ENCODE measurements at regions not wholly inside any gene's neighbourhood (a gene's known extent, or its start where the extent isn't known, plus 50 kb on each side); places are given as distances from the start of the nearest gene placed in this dataset.

DNA sequence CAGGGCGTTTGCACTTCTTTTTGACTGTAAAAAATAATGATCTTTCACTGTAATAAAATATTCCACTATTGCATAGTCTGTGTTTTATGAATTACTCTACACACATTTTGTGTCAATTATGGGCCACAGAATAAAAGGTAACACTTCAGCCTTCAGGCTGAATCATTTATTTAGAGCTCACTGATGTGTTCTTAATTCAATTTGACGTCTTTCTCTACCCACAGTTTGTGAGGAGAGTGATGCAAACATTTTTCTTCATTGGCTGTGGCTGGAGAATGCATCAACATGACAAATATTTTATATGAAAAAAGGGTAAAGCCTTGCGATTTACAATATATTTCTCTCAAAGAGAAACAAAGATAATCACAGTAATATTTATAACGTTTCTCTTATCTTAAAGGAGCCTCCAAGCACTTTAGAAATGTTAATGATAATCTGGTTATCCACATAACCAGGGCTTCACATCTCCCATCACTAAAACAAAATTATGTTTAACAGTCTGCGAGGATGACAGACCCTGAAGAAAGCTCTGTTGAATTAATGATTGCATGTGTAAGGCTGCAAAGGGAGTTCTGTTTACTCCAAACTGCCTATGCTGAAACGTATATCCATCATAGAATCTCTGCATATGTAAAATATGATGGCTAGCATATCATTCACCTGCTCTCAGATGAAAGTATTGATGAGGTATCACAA lies 951.3 kb downstream of the ZPLD1 start:
- TF ChIP-seq EZH2 (optimal IDR thresholded peaks at IDR 0.05; ENCODE audit: low read depth, low read length) (no peak), EZH2phosphoT487 (IDR thresholded peaks at IDR 0.05; ENCODE audit: low read length) (no peak)

Data from MM.1S (cell line).